HepG2 (cell line): ENCODE measurements at regions not wholly inside any gene's neighbourhood (a gene's known extent, or its start where the extent isn't known, plus 50 kb on each side); places are given as distances from the start of the nearest gene placed in this dataset.

Source experiments
- AHDC1 ChIP-seq: sonication (generic); formaldehyde crosslinking; IDR thresholded peaks from 2 replicates; pipeline ENCODE4 v1.5.1; 2020; ENCODE audit warnings: mild to moderate bottlenecking, missing genetic modification reagents, borderline replicate concordance
- ARID4A ChIP-seq: sonication (generic); formaldehyde crosslinking; IDR thresholded peaks from 2 replicates; pipeline ENCODE4 v1.5.0; 2020; ENCODE audit warnings: mild to moderate bottlenecking, missing genetic modification reagents, borderline replicate concordance
- FOXM1 ChIP-seq: sonication (generic); formaldehyde crosslinking; IDR thresholded peaks from 2 replicates; pipeline ENCODE4 v1.5.0; 2020; ENCODE audit warnings: missing genetic modification reagents
- HNRNPLL ChIP-seq: fragments of 200-400 bp; formaldehyde crosslinking; IDR thresholded peaks from 2 replicates; pipeline ENCODE4 v1.6.1; 2017; ENCODE audit warnings: mild to moderate bottlenecking, low read depth, low read length; ENCODE audit not compliant: poor library complexity, severe bottlenecking
- MAFK ChIP-seq, 2 experiments: IDR thresholded peaks in 1 of 2; conservative IDR thresholded peaks in 1 of 2; 2 replicates each; pipeline ENCODE4 v1.6.1; 2011; ENCODE audit warnings: improper control_type of control experiment in 2 of 2, low read length in 2 of 2
- MTF2 ChIP-seq: sonication (generic); formaldehyde crosslinking; IDR thresholded peaks from 2 replicates; pipeline ENCODE4 v1.5.0; 2020; ENCODE audit warnings: missing genetic modification reagents, borderline replicate concordance
- PAXIP1 ChIP-seq: sonication (generic); formaldehyde crosslinking; conservative IDR thresholded peaks from 2 replicates; pipeline ENCODE4 v1.4.0; 2020; ENCODE audit warnings: mild to moderate bottlenecking, missing genetic modification reagents, moderate library complexity
- RNF2 ChIP-seq: fragments of 450-650 bp; conservative IDR thresholded peaks from 2 replicates; pipeline ENCODE4 v1.6.1; 2016; ENCODE audit warnings: low read depth
- STAT5B ChIP-seq: sonication (generic); formaldehyde crosslinking; IDR thresholded peaks from 2 replicates; pipeline ENCODE4 v1.4.0; 2020; ENCODE audit warnings: missing genetic modification reagents
- ZBTB20 ChIP-seq: sonication (generic); formaldehyde crosslinking; IDR thresholded peaks from 2 replicates; pipeline ENCODE4 v1.8.1; 2023; ENCODE audit warnings: missing genetic modification reagents, low read depth, mild to moderate bottlenecking, borderline replicate concordance
- ZIK1 ChIP-seq: sonication (generic); formaldehyde crosslinking; IDR thresholded peaks from 2 replicates; pipeline ENCODE4 v1.5.0; 2020; ENCODE audit warnings: mild to moderate bottlenecking, low read depth, missing genetic modification reagents, borderline replicate concordance
- ZNF670 ChIP-seq: sonication (generic); formaldehyde crosslinking; IDR thresholded peaks from 2 replicates; pipeline ENCODE4 v1.8.0; 2022; ENCODE audit warnings: mild to moderate bottlenecking, missing genetic modification reagents, borderline replicate concordance

GRCh38 chr2:31812051-31812798, 198.6 kb downstream of the MEMO1 start (continued):
- TF ChIP-seq PAXIP1 (CRISPR knock-in tag) (peak; percentile 85), FOXM1 (CRISPR knock-in tag) (no peak), HNRNPLL (no peak), ZBTB20 (CRISPR knock-in tag) (no peak; the same call in 1 of the 2 replicates), STAT5B (CRISPR knock-in tag) (no peak), ARID4A (peak; percentile 23; the same call in 1 of the 2 replicates), RNF2 (no peak), MTF2 (CRISPR knock-in tag) (no peak), MAFK (conservative IDR thresholded peaks at IDR 0.05 in 1 of 2, IDR thresholded peaks at IDR 0.05 in 1 of 2; ENCODE audit: low read length in 2 of 2) (peak; percentile 30 to 42; a peak in 1 of 4 replicates), ZNF670 (CRISPR knock-in tag) (0 out of 2 replicates have a peak, but pooled peaks have one; percentile 23), ZIK1 (CRISPR knock-in tag) (no peak), AHDC1 (CRISPR knock-in tag) (peak; percentile 93)
